Liver (tissue), 3 donors: ENCODE measurements at regions not wholly inside any gene's neighbourhood (a gene's known extent, or its start where the extent isn't known, plus 50 kb on each side); places are given as distances from the start of the nearest gene placed in this dataset.

Source experiments
- EGR1 ChIP-seq, 2 donors: IDR thresholded peaks; 2 replicates each; pipeline ENCODE4 v1.6.1; 2016 to 2018; ENCODE audit warnings: antibody characterized with exemption in 2 of 2, low read depth in 2 of 2
- HNF4G ChIP-seq: IDR thresholded peaks from 2 replicates; pipeline ENCODE4 v1.6.1; 2016; ENCODE audit warnings: antibody characterized with exemption
- RAD21 ChIP-seq, 2 donors: IDR thresholded peaks; 2 replicates each; pipeline ENCODE4 v1.6.1; 2016; ENCODE audit warnings: antibody characterized with exemption in 2 of 2, mild to moderate bottlenecking in 2 of 2
- REST ChIP-seq: IDR thresholded peaks from 2 replicates; pipeline ENCODE4 v1.6.1; 2016; ENCODE audit warnings: antibody characterized with exemption, mild to moderate bottlenecking
- SP1 ChIP-seq: IDR thresholded peaks from 2 replicates; pipeline ENCODE4 v1.6.1; 2018; ENCODE audit warnings: antibody characterized with exemption, mild to moderate bottlenecking
- TF ChIP-seq, protein P1 (sequence below): IDR thresholded peaks from 2 replicates; pipeline ENCODE4 v1.6.1; 2016; ENCODE audit warnings: antibody characterized with exemption
- TF ChIP-seq, protein P2 (sequence below): fragments of 150-350 bp; IDR thresholded peaks from 2 replicates; pipeline ENCODE4 v1.5.1; 2017; ENCODE audit warnings: improper control_type of control experiment, low read depth, low read length; ENCODE audit not compliant: missing input control
- donor health status: healthy.
- donor health status: healthy.

DNA sequence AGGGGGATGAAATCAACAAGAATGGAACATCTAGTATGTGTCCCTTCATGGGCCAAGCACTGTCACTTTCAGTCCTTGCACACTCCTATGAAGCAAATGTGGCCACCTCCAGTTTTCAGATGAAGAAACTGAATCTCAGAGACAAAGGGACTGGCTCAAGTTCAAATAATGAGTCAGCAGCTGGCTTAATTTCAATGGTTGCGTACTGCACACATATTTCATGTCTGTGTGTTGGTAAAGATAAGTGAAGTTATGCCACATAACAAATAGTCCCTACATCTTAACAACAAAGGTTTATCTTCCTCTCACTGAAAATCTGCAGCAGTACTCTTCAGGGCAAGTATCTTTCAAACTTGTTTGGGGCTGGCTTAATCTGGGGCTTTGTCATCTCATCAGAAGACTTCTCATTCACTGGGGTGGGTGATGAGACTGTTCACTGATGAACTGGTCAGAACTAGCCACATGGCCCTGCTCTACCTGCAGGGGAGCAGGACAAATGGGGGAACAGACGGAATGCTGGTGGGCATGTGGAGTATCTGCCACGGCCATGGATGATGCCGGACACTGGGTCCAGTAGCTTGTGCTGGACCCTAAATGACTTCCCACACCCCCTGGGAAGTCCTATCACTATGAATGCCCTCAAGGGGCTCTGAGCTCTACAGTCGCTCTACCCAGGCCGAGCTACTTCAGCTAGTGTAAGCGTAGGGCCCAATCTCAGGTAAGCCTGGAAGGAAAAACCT is 263.2 kb downstream of the CYP26B1 start:
- TF ChIP-seq, protein P1, sequence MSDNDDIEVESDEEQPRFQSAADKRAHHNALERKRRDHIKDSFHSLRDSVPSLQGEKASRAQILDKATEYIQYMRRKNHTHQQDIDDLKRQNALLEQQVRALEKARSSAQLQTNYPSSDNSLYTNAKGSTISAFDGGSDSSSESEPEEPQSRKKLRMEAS: no peak
- no peak for TF ChIP-seq SP1
- TF ChIP-seq, protein P2, sequence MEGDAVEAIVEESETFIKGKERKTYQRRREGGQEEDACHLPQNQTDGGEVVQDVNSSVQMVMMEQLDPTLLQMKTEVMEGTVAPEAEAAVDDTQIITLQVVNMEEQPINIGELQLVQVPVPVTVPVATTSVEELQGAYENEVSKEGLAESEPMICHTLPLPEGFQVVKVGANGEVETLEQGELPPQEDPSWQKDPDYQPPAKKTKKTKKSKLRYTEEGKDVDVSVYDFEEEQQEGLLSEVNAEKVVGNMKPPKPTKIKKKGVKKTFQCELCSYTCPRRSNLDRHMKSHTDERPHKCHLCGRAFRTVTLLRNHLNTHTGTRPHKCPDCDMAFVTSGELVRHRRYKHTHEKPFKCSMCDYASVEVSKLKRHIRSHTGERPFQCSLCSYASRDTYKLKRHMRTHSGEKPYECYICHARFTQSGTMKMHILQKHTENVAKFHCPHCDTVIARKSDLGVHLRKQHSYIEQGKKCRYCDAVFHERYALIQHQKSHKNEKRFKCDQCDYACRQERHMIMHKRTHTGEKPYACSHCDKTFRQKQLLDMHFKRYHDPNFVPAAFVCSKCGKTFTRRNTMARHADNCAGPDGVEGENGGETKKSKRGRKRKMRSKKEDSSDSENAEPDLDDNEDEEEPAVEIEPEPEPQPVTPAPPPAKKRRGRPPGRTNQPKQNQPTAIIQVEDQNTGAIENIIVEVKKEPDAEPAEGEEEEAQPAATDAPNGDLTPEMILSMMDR: no peak
- TF ChIP-seq RAD21 (IDR thresholded peaks at IDR 0.05): no peak
- no peak for TF ChIP-seq REST
- no peak for TF ChIP-seq EGR1 (IDR thresholded peaks at IDR 0.05; ENCODE audit: low read depth in 2 of 2)
- no peak for TF ChIP-seq HNF4G
